SK-N-SH (cell line): ENCODE measurements at regions not wholly inside any gene's neighbourhood (a gene's known extent, or its start where the extent isn't known, plus 50 kb on each side); places are given as distances from the start of the nearest gene placed in this dataset.

ENCODE experiments used
- CTCF ChIA-PET: fragments of 300-600, 350-600 bp; formaldehyde crosslinking; extraction: SDS; loops from one replicate; lab custom pipeline; 2021; lab: Yijun Ruan, JAX
- POLR2A ChIA-PET: fragments of 350-600 bp; sonication (Branson Sonifier 250); formaldehyde crosslinking; extraction: SDS; loops from one replicate; lab custom pipeline; 2020; ENCODE audit warnings: antibody characterized with exemption, inconsistent platforms; lab: Yijun Ruan, JAX
- DNase-seq: peaks from one replicate; pipeline ENCODE4 v3.0.0; 2012
- H2AFZ ChIP-seq: fragments of 200-600 bp; sonication (generic); 2 replicates; pipeline ENCODE4 v1.8.1; 2016; ENCODE audit warnings: antibody characterized with exemption, mild to moderate bottlenecking, low read depth
- H3F3A ChIP-seq: fragments of 200-600 bp; sonication (generic); replicated peaks from 2 replicates; pipeline ENCODE3; 2016; ENCODE audit warnings: antibody characterized with exemption, mild to moderate bottlenecking; ENCODE audit not compliant: insufficient read depth
- H3K27ac ChIP-seq, 2 experiments: fragments of 200-500 bp in 1 of 2; fragments of 200-600 bp in 1 of 2; sonication (Bioruptor generic) in 1 of 2; sonication (generic), shearing (Covaris generic) in 1 of 2; 2 replicates each; pipeline versions ENCODE4 v1.5.1 to v1.6.1; 2014 to 2016; ENCODE audit warnings: low read depth in 2 of 2, inconsistent platforms in 1 of 2, low read length in 1 of 2, mild to moderate bottlenecking in 1 of 2, mixed read lengths in 1 of 2
- H3K27me3 ChIP-seq: fragments of 200-600 bp; sonication (generic), shearing (Covaris generic); 2 replicates; pipeline ENCODE4 v1.6.1; 2016; ENCODE audit warnings: mixed run types; ENCODE audit not compliant: insufficient read depth
- H3K36me3 ChIP-seq, 2 experiments: fragments of 200-500 bp in 1 of 2; fragments of 200-600 bp in 1 of 2; sonication (Bioruptor generic) in 1 of 2; sonication (generic) in 1 of 2; replicated peaks in 1 of 2; 2 replicates each; pipeline versions ENCODE3 to v1.5.1; 2014 to 2016; ENCODE audit warnings: low read length in 1 of 2, mild to moderate bottlenecking in 1 of 2; ENCODE audit not compliant: insufficient read depth in 2 of 2, control insufficient read depth in 1 of 2
- H3K4me1 ChIP-seq, 2 experiments: fragments of 200-500 bp in 1 of 2; fragments of 200-600 bp in 1 of 2; sonication (Bioruptor generic) in 1 of 2; sonication (generic), shearing (Covaris generic) in 1 of 2; 2 replicates each; pipeline versions ENCODE4 v1.5.1 to v1.6.1; 2014 to 2016; ENCODE audit warnings: low read depth in 1 of 2, low read length in 1 of 2, mixed run types in 1 of 2; ENCODE audit not compliant: insufficient read depth in 2 of 2, control insufficient read depth in 1 of 2
- H3K4me2 ChIP-seq: fragments of 200-600 bp; sonication (generic), shearing (Covaris generic); 2 replicates; pipeline ENCODE4 v1.6.1; 2017; ENCODE audit warnings: mixed run types
- H3K4me3 ChIP-seq, 2 experiments: fragments of 200-500 bp in 1 of 2; fragments of 200-600 bp in 1 of 2; sonication (Bioruptor generic) in 1 of 2; sonication (generic), shearing (Covaris generic) in 1 of 2; 2 replicates each; pipeline versions ENCODE4 v1.5.1 to v1.8.1; 2014 to 2016; ENCODE audit warnings: low read depth in 2 of 2, inconsistent platforms in 1 of 2, low read length in 1 of 2, mild to moderate bottlenecking in 1 of 2, mixed read lengths in 1 of 2, moderate library complexity in 1 of 2
- H3K79me2 ChIP-seq: fragments of 200-600 bp; sonication (generic); 2 replicates; pipeline ENCODE4 v1.8.1; 2017; ENCODE audit warnings: mild to moderate bottlenecking; ENCODE audit not compliant: insufficient read depth
- H3K9ac ChIP-seq: fragments of 200-600 bp; sonication (generic); 2 replicates; pipeline ENCODE4 v1.6.1; 2017; ENCODE audit warnings: mixed run types
- H3K9me2 ChIP-seq: fragments of 200-600 bp; sonication (generic); 2 replicates; pipeline ENCODE4 v1.6.1; 2017; ENCODE audit warnings: mixed run types
- H3K9me3 ChIP-seq: fragments of 200-600 bp; sonication (generic); 2 replicates; pipeline ENCODE4 v1.6.1; 2017; ENCODE audit warnings: mixed run types, mild to moderate bottlenecking, moderate library complexity
- H4K20me1 ChIP-seq: fragments of 200-600 bp; sonication (generic); 2 replicates; pipeline ENCODE4 v1.6.1; 2017; ENCODE audit warnings: mild to moderate bottlenecking, mixed run types; ENCODE audit not compliant: insufficient read depth
- CHD2 ChIP-seq: fragments of 150-350 bp; IDR thresholded peaks from 2 replicates; pipeline ENCODE4 v1.6.1; 2018; ENCODE audit warnings: low read length; ENCODE audit not compliant: partially characterized antibody
- ELF1 ChIP-seq: IDR thresholded peaks from 2 replicates; pipeline ENCODE4 v1.4.0; 2012
- EP300 ChIP-seq, 2 experiments: IDR thresholded peaks; 2 replicates each; pipeline versions ENCODE4 v1.4.0 to v1.6.1; 2012; ENCODE audit warnings: borderline replicate concordance in 1 of 2, low read depth in 1 of 2, low read length in 1 of 2
- EZH2phosphoT487 ChIP-seq: fragments of 200-600 bp; sonication (generic); IDR thresholded peaks from 2 replicates; pipeline ENCODE4 v1.6.1; 2017; ENCODE audit warnings: low read depth, mixed run types, mild to moderate bottlenecking, antibody characterized with exemption, moderate library complexity, borderline replicate concordance
- FOXJ3 ChIP-seq: sonication (generic); formaldehyde crosslinking; IDR thresholded peaks from 2 replicates; pipeline ENCODE4 v1.5.1; 2020; ENCODE audit warnings: mild to moderate bottlenecking, missing genetic modification reagents
- GABPA ChIP-seq: IDR thresholded peaks from 2 replicates; pipeline ENCODE4 v1.4.0; 2012; ENCODE audit warnings: low read depth, mild to moderate bottlenecking
- JUND ChIP-seq: IDR thresholded peaks from 2 replicates; pipeline ENCODE4 v1.4.0; 2012
- MAX ChIP-seq: IDR thresholded peaks from 2 replicates; pipeline ENCODE4 v1.4.0; 2012; ENCODE audit warnings: low read depth
- MEF2A ChIP-seq: IDR thresholded peaks from 2 replicates; pipeline ENCODE4 v1.4.0; 2012; ENCODE audit warnings: low read depth, borderline replicate concordance
- MXI1 ChIP-seq: IDR thresholded peaks from 2 replicates; pipeline ENCODE4 v1.6.1; 2012; ENCODE audit warnings: mild to moderate bottlenecking, low read depth, low read length, improper control_type of control experiment
- NRF1 ChIP-seq: IDR thresholded peaks from 2 replicates; pipeline ENCODE4 v1.6.1; 2012; ENCODE audit warnings: low read depth, mild to moderate bottlenecking, low read length
- RCOR1 ChIP-seq: fragments of 150-350 bp; IDR thresholded peaks from 2 replicates; pipeline ENCODE4 v1.6.1; 2017; ENCODE audit warnings: antibody characterized with exemption, low read length
- REST ChIP-seq: IDR thresholded peaks from 2 replicates; pipeline ENCODE4 v1.6.1; 2012; ENCODE audit warnings: mild to moderate bottlenecking, low read depth, low read length, moderate library complexity
- RXRA ChIP-seq: IDR thresholded peaks from 2 replicates; pipeline ENCODE4 v1.4.0; 2012; ENCODE audit warnings: low read depth, mild to moderate bottlenecking, borderline replicate concordance
- SIN3A ChIP-seq: IDR thresholded peaks from 2 replicates; pipeline ENCODE4 v1.6.1; 2012; ENCODE audit warnings: low read depth, mild to moderate bottlenecking, low read length, moderate library complexity, borderline replicate concordance
- SMC3 ChIP-seq: IDR thresholded peaks from 2 replicates; pipeline ENCODE4 v1.6.1; 2012; ENCODE audit warnings: low read depth, low read length, improper control_type of control experiment
- USF1 ChIP-seq: IDR thresholded peaks from 2 replicates; pipeline ENCODE4 v1.4.0; 2012; ENCODE audit warnings: low read depth, borderline replicate concordance
- USF2 ChIP-seq: fragments of 150-350 bp; IDR thresholded peaks from 2 replicates; pipeline ENCODE4 v1.6.1; 2017; ENCODE audit warnings: antibody characterized with exemption, low read length, low read depth, borderline replicate concordance
- YY1 ChIP-seq: IDR thresholded peaks from 2 replicates; pipeline ENCODE4 v1.4.0; 2012; ENCODE audit warnings: low read depth, mild to moderate bottlenecking
- ZBTB33 ChIP-seq: IDR thresholded peaks from 2 replicates; pipeline ENCODE4 v1.4.0; 2012; ENCODE audit warnings: low read depth, borderline replicate concordance

- Histone ChIP-seq H3K4me3 (no peak overlapping the region), H3K4me2 (no peak overlapping the region), H3F3A (no peaks in the 10 kb centered on the region), H3K27ac (no peak overlapping the region), H3K4me1 (no peaks in the 10 kb centered on the region), H3K27me3 (no peaks in the 10 kb centered on the region), H2AFZ (no peak overlapping the region), H3K36me3 (no peaks in the 10 kb centered on the region), H3K9me3 (no peaks in the 10 kb centered on the region), H4K20me1 (no peaks in the 10 kb centered on the region), H3K79me2 (no peaks in the 10 kb centered on the region), H3K9me2 (no peaks in the 10 kb centered on the region), H3K9ac (no peak overlapping the region)
- no peak for DNase-seq
- no peak for TF ChIP-seq MEF2A
- TF ChIP-seq ELF1: no peak
- TF ChIP-seq REST: no peak
- no peak for TF ChIP-seq FOXJ3 (CRISPR knock-in tag)
- TF ChIP-seq GABPA: no peak
- TF ChIP-seq EZH2phosphoT487: no peak
- TF ChIP-seq USF1: no peak
- TF ChIP-seq EP300 (IDR thresholded peaks at IDR 0.05; ENCODE audit: borderline replicate concordance in 1 of 2, low read depth in 1 of 2, low read length in 1 of 2): no peak
- no peak for TF ChIP-seq SMC3
- TF ChIP-seq USF2: no peak
- TF ChIP-seq SIN3A: no peak
- no peak for TF ChIP-seq MAX
- no peak for TF ChIP-seq RXRA
- no peak for TF ChIP-seq YY1
- no peak for TF ChIP-seq RCOR1
- TF ChIP-seq MXI1: no peak
- TF ChIP-seq NRF1: no peak
- TF ChIP-seq JUND: no peak
- no peak for TF ChIP-seq ZBTB33
- TF ChIP-seq CHD2: no peak
- ChIA-PET POLR2A (no interaction called here), CTCF (no interaction called here)
Observed at GRCh38 chr6:60671369-60671768, 1614.7 kb downstream of the KHDRBS2 start.
